ENCODE measurements at regions not wholly inside any gene's neighbourhood (a gene's known extent, or its start where the extent isn't known, plus 50 kb on each side); places are given as distances from the start of the nearest gene placed in this dataset.

GRCh38 chr3:40961104-40961857 is 238.0 kb upstream of the CTNNB1 start:
- TF ChIP-seq POLR2A (IDR thresholded peaks at IDR 0.05) (no peak), CTCF (IDR thresholded peaks at IDR 0.05) (no peak), POLR2AphosphoS5 (IDR thresholded peaks at IDR 0.05) (no peak), EP300 (IDR thresholded peaks at IDR 0.05) (no peak)
